ENCODE measurements at regions not wholly inside any gene's neighbourhood (a gene's known extent, or its start where the extent isn't known, plus 50 kb on each side); places are given as distances from the start of the nearest gene placed in this dataset.
A peak's percentile ranks its signal among the peaks of the same experiment; 100 is the strongest.

GRCh38 chr6:2534406-2535042, 216.2 kb downstream of the MYLK4 start:
- DNase-seq: peak; percentile 57 to 75

DNA sequence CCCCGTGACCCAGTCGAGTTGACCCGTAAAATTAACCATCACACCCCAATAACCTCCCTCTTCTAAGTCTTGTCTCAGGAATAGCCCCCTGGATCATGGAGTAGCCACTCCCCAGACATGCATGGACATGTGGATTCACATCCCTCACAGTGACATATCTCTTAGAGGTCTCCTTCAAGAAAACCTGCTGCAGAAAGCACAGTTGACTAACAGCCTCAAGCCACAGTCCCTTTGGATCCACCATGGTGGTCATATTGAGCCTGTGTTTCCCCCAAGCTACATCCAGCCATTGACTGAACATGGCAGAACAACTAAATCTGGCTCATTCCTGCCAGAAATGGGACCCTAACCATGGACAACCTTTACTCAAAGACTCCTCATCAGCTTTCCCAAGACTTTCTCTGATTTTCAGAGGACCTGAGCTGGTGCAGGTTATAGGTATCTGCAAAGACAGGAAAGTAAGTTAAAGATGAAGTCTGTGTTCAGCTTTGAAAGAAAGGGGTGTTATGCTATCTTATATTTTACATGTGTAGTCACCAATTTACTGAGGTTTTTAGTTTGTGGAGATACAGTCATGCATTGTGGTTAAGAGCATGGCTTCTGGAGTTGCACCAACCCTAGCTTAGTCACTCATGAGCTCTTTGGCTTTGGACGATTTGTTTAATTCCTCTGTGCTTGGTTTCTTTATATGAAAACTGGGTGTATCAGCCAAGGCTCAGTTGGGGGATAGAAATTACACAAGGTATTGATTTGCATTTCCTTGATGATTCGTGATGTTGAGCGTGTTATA, 219.1 kb downstream of the MYLK4 start:
- no peak for DNase-seq

DNA sequence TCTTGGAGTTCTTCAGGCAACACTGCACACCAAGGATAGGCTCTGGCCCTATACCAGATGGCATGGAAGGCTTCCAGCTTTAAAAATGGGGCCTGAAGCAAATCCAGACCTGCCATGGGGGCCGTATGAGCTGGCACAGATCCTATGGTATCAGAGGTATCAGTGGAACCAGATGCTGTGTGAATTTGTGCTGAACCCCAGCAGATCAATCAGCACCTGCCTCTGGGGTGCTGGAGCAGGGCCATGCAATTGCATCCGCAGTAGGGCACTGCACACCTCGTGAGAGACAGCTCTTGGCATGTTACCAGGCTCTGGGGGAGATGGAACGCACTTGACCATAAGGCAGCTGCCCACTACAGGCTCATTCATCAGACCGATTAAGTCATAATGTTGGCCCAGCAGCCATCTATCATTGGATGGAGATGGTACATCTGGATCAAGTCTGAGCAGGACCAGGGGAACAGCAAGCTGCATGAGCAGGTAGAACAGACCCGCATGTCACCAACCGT, 221.5 kb downstream of the MYLK4 start:
- DNase-seq: no peak

DNA sequence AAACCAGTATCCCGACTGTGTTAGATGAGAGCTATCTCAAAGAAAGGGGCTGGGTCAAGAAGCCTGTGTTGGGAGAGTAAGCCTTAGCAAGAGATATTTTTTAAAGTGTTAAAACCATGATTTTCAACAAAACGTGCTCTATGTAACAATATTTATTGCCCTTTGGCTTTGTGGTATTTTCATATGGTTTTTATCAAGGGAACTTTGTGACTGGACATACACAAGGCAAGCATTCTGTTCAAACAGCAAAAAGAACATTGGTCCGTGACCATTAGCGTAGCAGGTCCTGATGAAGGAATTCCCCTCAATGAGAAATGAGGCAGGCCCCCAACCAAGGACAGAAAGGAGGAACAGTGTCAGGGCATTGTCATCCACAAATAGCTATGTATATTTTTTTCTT, 222.6 kb downstream of the MYLK4 start:
- no peak for DNase-seq

DNA sequence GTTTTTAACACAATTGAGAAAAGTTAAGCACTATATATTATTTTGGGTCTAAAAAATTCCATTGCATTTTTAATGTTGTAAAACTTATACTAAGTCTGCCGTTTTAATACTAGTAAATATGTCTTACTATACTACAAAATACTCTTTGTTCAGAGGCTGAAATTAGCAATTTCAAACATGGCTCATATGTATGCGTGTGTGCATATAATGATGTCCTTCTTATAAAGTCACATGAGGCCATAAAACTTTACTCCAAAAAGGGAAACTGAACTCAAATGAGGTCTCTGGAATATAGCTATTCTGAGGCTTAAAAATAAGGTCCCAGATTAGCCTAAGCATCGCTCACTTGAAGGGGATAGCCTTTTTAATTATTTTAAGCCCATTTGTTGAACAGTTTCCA, 224.0 kb downstream of the MYLK4 start:
- DNase-seq: no peak

DNA sequence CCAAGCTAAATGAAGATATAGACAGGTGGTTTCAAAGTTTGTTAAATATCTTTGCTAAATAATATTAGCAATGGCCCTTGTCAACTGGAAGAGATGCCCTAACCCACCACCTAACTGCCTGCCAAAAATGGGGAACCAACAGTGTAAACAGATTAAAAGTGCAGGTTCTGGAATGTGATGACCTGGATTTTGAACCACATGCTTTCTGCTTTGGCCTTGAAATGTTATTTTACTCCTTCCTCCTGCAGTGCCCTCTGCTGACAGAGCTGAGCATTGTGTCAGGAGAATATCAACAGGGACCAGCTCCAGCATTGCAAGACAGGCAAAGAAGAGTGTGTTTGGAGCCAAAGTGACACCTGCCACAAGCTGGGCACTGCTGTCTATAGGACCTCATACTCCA, 226.6 kb downstream of the MYLK4 start:
- DNase-seq: peak; percentile 44 to 69

DNA sequence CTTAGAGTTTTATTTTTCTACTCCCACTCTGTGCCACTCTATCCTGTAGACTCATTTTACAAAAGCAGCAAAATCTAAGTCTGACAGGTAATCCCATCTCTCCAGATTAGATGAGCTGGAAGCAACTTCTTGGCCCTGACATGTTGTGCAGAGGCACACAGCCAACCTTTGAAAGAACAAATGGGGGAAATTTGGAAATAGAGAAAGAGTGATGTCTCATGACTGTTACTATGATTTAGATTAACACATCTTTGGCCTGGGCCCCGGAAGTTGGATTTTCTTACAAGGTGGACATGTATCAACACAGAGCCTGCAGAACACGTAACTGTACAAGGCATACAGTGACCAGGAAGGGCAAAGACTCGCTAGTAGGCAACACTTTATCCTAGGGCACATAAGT, 227.7 kb downstream of the MYLK4 start:
- DNase-seq: no peak

GRCh38 chr6:2522521-2522920, 228.2 kb downstream of the MYLK4 start:
- DNase-seq: peak; percentile 80 to 89

GRCh38 chr6:2517855-2518473, 232.8 kb downstream of the MYLK4 start:
- DNase-seq: no peak

DNA sequence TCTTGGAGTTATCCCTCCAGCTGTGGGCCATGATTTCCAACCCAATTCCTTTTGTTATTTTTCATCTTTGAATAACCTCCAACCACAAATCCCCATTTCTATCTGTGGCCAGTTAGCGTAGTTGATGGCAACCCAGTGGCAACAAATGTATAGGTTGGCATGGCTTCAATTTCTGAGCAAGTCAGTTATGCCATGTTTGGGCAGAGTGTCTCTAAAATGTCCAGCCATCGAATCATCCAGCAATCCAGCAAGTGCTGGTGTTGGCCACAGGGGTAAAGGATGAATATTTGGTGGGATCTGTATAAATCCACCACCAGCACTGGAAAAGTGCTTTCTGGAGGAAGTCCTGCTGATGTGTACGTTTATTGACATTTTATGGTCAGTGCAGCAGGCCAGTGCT, 233.3 kb downstream of the MYLK4 start:
- no peak for DNase-seq

DNA sequence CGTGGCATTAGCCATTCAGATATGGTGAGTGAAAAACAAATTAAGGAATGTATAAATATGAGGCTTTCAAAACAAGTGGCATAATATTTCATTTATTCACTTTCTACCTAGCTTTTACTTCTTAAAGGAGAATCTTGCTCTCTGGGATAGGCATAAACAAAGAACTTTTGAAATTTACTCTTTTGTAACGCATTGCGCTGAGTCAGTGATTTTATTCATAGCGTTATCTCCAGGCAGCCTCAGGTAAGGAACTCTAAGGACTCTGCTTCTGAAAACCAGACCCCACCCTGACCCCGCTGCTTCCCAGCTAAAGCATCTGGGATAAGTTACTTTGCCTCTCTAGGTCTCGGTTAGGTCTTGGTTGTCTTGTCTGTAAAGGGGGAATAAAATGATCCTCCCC, 234.7 kb downstream of the MYLK4 start:
- DNase-seq: no peak

GRCh38 chr6:2514965-2515543, 235.7 kb downstream of the MYLK4 start:
- no peak for DNase-seq

- no peak for DNase-seq
Observed at GRCh38 chr6:2512802-2513201, 237.9 kb downstream of the MYLK4 start.

DNA sequence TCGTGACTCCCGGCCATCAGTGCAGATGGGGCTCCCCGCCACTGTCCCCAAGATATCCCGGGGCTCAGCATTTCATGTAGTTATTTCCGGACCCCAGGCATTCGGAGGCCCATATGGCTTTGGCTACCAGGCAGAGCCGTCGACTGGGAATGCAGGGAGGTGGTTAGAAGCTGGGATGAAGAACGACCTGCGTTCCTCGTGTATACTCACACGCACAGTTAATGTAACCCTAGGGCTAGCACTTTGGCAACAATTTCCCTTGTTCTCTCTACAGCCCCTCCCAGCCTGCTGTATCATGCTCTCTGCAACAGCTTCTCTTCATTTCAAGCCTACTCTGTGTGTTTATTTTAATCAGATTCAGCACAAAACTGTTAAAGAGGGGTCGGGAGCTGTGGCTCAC, 240.4 kb downstream of the MYLK4 start:
- no peak for DNase-seq

DNA sequence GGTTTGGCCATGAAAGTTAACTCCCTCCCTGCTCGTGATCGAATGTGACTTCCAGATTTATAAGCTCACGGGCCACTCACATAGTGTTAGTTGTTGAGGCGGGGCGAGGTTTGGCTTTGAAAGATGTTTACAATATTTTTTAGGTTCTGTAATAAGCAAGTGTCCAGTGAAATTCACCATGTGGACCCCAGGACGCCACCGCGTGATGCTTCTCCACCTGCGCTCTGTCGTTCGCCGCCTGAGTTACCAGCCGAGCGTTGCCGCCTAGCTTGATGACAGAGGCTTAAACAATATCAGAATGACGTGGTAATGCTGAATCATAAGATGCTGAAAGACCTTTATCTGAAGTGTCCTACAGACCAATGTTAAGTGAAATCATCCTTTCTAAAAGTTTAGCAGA, 241.0 kb downstream of the MYLK4 start:
- no peak for DNase-seq

DNA sequence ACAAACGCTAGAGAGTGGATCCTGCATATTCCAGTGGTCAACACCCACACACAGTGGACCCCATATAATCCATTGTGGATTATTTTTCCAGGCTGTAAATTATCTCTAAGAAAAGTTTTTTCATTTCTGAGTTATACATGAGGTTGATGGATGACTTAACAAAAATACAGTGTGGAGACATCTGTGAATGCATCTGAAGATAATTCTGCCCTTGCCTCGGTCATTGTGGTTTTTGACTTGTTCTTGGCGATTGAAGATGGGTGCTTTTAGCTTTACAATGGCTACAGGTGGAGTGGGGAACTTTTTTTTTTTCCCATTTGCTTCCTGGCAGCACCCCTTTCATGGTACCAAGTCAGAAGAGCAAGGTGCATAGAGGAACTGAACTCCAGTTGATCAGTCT, 242.7 kb downstream of the MYLK4 start:
- no peak for DNase-seq

- DNase-seq: no peak
Observed at GRCh38 chr6:2507521-2508037, 243.1 kb downstream of the MYLK4 start.

- no peak for DNase-seq
Observed at GRCh38 chr6:2507016-2507415, 243.7 kb downstream of the MYLK4 start.

DNA sequence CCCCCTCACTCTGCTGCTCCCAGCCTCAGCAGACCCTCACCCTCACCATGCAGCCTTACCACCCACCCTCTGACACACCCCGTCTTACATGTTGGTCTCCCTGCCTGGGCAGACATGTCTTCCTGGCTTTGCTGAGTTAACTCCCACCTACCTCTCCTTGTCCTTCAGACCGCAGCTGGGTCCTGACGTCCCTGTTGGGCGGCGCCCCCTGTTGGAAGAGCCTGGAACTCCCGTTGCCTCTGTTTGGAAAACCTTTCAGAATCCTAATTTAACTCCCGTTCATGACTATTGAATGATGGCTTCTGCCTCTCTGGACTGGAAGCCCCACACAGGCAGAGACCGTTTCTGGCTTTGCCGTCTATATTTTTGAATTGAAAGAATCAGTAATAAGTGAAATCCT, 245.1 kb downstream of the MYLK4 start:
- DNase-seq: peak in 1 of 2 experiments; percentile 6

GRCh38 chr6:2504495-2505064, 246.1 kb downstream of the MYLK4 start:
- DNase-seq: no peak

DNA sequence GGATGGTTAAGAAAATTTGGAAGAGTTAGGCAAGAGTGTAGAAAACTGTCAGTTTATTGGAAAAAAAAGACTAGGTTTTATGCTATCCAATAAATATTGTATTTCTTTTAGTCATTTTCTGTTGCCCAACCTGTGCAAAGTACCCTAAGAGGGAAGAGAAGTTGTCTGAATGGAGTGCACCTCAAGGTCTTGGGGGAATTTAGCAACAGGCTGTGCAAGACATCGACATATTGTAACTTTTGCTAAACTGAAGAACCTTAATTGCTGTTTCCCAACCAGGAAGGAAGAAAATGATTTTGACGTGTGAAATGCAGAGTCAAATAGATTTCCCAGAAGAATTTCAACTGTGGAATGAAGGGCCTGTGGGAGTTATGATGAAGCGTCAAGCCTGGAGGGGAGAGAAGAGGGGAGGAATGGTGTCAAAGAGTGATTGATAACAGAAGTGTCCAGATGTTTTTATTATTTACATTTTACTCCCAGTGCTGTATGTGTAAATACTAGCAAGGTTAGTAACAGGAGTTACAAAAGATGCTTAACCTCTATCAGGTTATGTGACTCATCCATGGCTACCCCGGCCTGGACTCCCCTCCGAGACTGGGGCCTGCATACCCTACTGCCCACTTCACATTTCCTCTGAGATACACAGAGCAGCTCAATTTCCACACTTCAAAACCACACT, 246.8 kb downstream of the MYLK4 start:
- DNase-seq: no peak

DNA sequence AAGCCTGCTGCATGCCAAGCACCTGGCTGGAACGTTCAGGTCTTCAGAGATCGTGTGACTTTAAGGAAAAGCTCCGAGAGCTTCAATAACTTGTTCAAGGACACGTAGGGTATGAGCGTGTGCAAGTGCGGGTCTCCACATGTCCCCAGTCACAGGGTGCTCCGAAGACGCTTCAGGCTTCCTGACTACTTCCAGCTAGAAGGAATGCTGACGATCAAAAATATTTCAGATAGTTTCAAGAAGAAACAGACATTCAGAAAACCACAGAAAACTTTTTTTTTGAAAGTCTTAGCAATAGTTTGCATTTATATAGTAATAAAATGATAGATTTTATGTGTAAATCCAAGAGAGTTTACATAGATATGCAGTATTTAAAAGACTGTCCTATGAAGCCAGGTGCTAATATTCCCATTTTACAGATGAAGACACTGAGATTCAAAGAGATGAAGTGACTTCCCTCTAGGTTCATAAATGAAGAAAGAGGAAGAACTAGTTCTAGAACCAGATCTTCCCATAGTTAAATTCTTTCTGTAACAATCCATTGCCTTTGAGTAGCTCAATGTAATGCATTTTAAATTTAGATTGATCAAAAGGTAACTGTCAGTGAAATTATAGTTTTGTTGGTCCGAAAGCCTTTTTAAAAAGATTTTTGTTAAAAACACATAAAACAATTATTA, 247.6 kb downstream of the MYLK4 start:
- DNase-seq: no peak
